Fibroblast of peridontal ligament (primary cell): ENCODE measurements at regions not wholly inside any gene's neighbourhood (a gene's known extent, or its start where the extent isn't known, plus 50 kb on each side); places are given as distances from the start of the nearest gene placed in this dataset.
"Not testable (repeated sequence)": the region's sequence is repeated elsewhere in the genome, so short reads cannot be mapped to it uniquely, and the experiment has no call there.

Experiments
- DNase-seq: peaks from one replicate; pipeline ENCODE4 v3.0.0-alpha.2; 2010; ENCODE audit errors: extremely low read depth

GRCh38 chr21:35170818-35171217 is 121.7 kb upstream of the RUNX1 start:
- DNase-seq: no peak

- no peak for DNase-seq
Measured at GRCh38 chr21:35170244-35170643, 121.1 kb upstream of the RUNX1 start.

GRCh38 chr21:35169574-35169973 is 120.5 kb upstream of the RUNX1 start:
- no peak for DNase-seq

GRCh38 chr21:35168735-35169134 is 119.6 kb upstream of the RUNX1 start:
- DNase-seq: no peak

- DNase-seq: no peak
Measured at GRCh38 chr21:35164971-35165483, 115.9 kb upstream of the RUNX1 start.

GRCh38 chr21:35164380-35164779 is 115.3 kb upstream of the RUNX1 start:
- no peak for DNase-seq

GRCh38 chr21:35163411-35163810 is 114.3 kb upstream of the RUNX1 start:
- DNase-seq: no peak

GRCh38 chr21:35162831-35163230 is 113.7 kb upstream of the RUNX1 start:
- no peak for DNase-seq

- DNase-seq: peak; percentile 60
Measured at GRCh38 chr21:35159881-35160280, 110.8 kb upstream of the RUNX1 start.

- DNase-seq: not testable (repeated sequence)
Measured at GRCh38 chr21:35157374-35157773, 108.3 kb upstream of the RUNX1 start.

GRCh38 chr21:35156293-35157278 is 107.5 kb upstream of the RUNX1 start:
- DNase-seq: no peak

GRCh38 chr21:35154788-35155187 is 105.7 kb upstream of the RUNX1 start:
- DNase-seq: no peak

GRCh38 chr21:35153671-35154070 is 104.6 kb upstream of the RUNX1 start:
- no peak for DNase-seq

GRCh38 chr21:35150562-35151226 is 101.6 kb upstream of the RUNX1 start:
- DNase-seq: peak; percentile 66

GRCh38 chr21:35149698-35150097 is 100.6 kb upstream of the RUNX1 start:
- peak; percentile 5 for DNase-seq

GRCh38 chr21:35147439-35147838 is 98.3 kb upstream of the RUNX1 start:
- DNase-seq: no peak

- no peak for DNase-seq
Measured at GRCh38 chr21:35145626-35146233, 96.6 kb upstream of the RUNX1 start.

GRCh38 chr21:35144978-35145377 is 95.9 kb upstream of the RUNX1 start:
- DNase-seq: no peak

- no peak for DNase-seq
Measured at GRCh38 chr21:35142036-35142815, 93.1 kb upstream of the RUNX1 start.

GRCh38 chr21:35139382-35139715 is 90.2 kb upstream of the RUNX1 start:
- DNase-seq: no peak

GRCh38 chr21:35138665-35139381 is 89.7 kb upstream of the RUNX1 start:
- peak; percentile 10 for DNase-seq
